ENCODE measurements at regions not wholly inside any gene's neighbourhood (a gene's known extent, or its start where the extent isn't known, plus 50 kb on each side); places are given as distances from the start of the nearest gene placed in this dataset.
A peak's percentile ranks its signal among the peaks of the same experiment; 100 is the strongest.
"Not testable (repeated sequence)": the region's sequence is repeated elsewhere in the genome, so short reads cannot be mapped to it uniquely, and the experiment has no call there.

- no peaks in the 10 kb centered on the region for H3K9me3 Mint-ChIP-seq
- H3K4me1 Mint-ChIP-seq: peaks cover 16% of the 10 kb centered on the region
- H3K36me3 Mint-ChIP-seq: no peaks in the 10 kb centered on the region
- H3K27me3 Mint-ChIP-seq: no peaks in the 10 kb centered on the region
- H3K27ac Mint-ChIP-seq: no peak overlapping the region
- no peak for ATAC-seq
- no peak overlapping the region for H3K4me3 Mint-ChIP-seq
Measured at GRCh38 chr11:95412074-95412473, 181.1 kb upstream of the SESN3 start.

GRCh38 chr11:95410707-95411106 lies 179.7 kb upstream of the SESN3 start:
- not testable (repeated sequence) for H3K27ac Mint-ChIP-seq, H3K36me3 Mint-ChIP-seq, H3K27me3 Mint-ChIP-seq, H3K4me3 Mint-ChIP-seq, H3K9me3 Mint-ChIP-seq, ATAC-seq
- peaks cover 16% of the 10 kb centered on the region for H3K4me1 Mint-ChIP-seq

- Mint-ChIP-seq H3K9me3 (peaks cover 3% of the 10 kb centered on the region), H3K4me1 (peaks cover 28% of the 10 kb centered on the region), H3K36me3 (no peaks in the 10 kb centered on the region), H3K27ac (no peak overlapping the region), H3K4me3 (no peak overlapping the region), H3K27me3 (no peaks in the 10 kb centered on the region)
- ATAC-seq: no peak
Measured at GRCh38 chr11:95406271-95406670, 175.3 kb upstream of the SESN3 start.

- H3K27me3 Mint-ChIP-seq: no peaks in the 10 kb centered on the region
- peak; percentile 70 for ATAC-seq
- H3K9me3 Mint-ChIP-seq: peaks cover 3% of the 10 kb centered on the region
- peak overlapping the region; percentile 46 for H3K27ac Mint-ChIP-seq
- no peaks in the 10 kb centered on the region for H3K36me3 Mint-ChIP-seq
- peaks cover 14% of the 10 kb centered on the region for H3K4me1 Mint-ChIP-seq
- no peak overlapping the region for H3K4me3 Mint-ChIP-seq
Measured at GRCh38 chr11:95404370-95404769, 173.4 kb upstream of the SESN3 start.

GRCh38 chr11:95398437-95399112 lies 167.6 kb upstream of the SESN3 start:
- no peak for ATAC-seq
- peaks cover 5% of the 10 kb centered on the region for H3K9me3 Mint-ChIP-seq
- no peak overlapping the region for H3K27ac Mint-ChIP-seq
- H3K4me3 Mint-ChIP-seq: no peak overlapping the region
- H3K4me1 Mint-ChIP-seq: peaks cover 13% of the 10 kb centered on the region
- H3K27me3 Mint-ChIP-seq: no peaks in the 10 kb centered on the region
- H3K36me3 Mint-ChIP-seq: peaks cover 7% of the 10 kb centered on the region

- ATAC-seq: no peak
- H3K4me1 Mint-ChIP-seq: peaks cover 7% of the 10 kb centered on the region
- no peak overlapping the region for H3K27ac Mint-ChIP-seq
- peaks cover 7% of the 10 kb centered on the region for H3K36me3 Mint-ChIP-seq
- peaks cover 2% of the 10 kb centered on the region for H3K9me3 Mint-ChIP-seq
- H3K27me3 Mint-ChIP-seq: no peaks in the 10 kb centered on the region
- no peak overlapping the region for H3K4me3 Mint-ChIP-seq
Measured at GRCh38 chr11:95392644-95393043, 161.6 kb upstream of the SESN3 start.

GRCh38 chr11:95389427-95389826 lies 158.4 kb upstream of the SESN3 start:
- Mint-ChIP-seq H3K27me3 (no peaks in the 10 kb centered on the region), H3K4me3 (no peak overlapping the region), H3K4me1 (peaks cover 10% of the 10 kb centered on the region), H3K9me3 (no peaks in the 10 kb centered on the region), H3K36me3 (no peaks in the 10 kb centered on the region), H3K27ac (peak overlapping the region; percentile 2)
- no peak for ATAC-seq

GRCh38 chr11:95388086-95388485 lies 157.1 kb upstream of the SESN3 start:
- Mint-ChIP-seq H3K4me1 (peaks cover 6% of the 10 kb centered on the region), H3K27ac (no peak overlapping the region), H3K27me3 (no peaks in the 10 kb centered on the region), H3K36me3 (no peaks in the 10 kb centered on the region), H3K9me3 (no peaks in the 10 kb centered on the region), H3K4me3 (no peak overlapping the region)
- ATAC-seq: no peak

GRCh38 chr11:95387325-95387724 lies 156.3 kb upstream of the SESN3 start:
- Mint-ChIP-seq H3K4me3 (no peak overlapping the region), H3K36me3 (no peaks in the 10 kb centered on the region), H3K27ac (no peak overlapping the region), H3K27me3 (no peaks in the 10 kb centered on the region), H3K4me1 (peaks cover 6% of the 10 kb centered on the region), H3K9me3 (no peaks in the 10 kb centered on the region)
- no peak for ATAC-seq

- peaks cover 10% of the 10 kb centered on the region for H3K4me1 Mint-ChIP-seq
- H3K9me3 Mint-ChIP-seq: no peaks in the 10 kb centered on the region
- no peak for ATAC-seq
- H3K27me3 Mint-ChIP-seq: no peaks in the 10 kb centered on the region
- no peak overlapping the region for H3K4me3 Mint-ChIP-seq
- H3K27ac Mint-ChIP-seq: no peak overlapping the region
- H3K36me3 Mint-ChIP-seq: no peaks in the 10 kb centered on the region
Measured at GRCh38 chr11:95385577-95385976, 154.6 kb upstream of the SESN3 start.

GRCh38 chr11:95379479-95379878 lies 148.5 kb upstream of the SESN3 start:
- no peak for ATAC-seq
- no peak overlapping the region for H3K4me3 Mint-ChIP-seq
- H3K27ac Mint-ChIP-seq: no peak overlapping the region
- H3K9me3 Mint-ChIP-seq: no peaks in the 10 kb centered on the region
- H3K4me1 Mint-ChIP-seq: peaks cover 14% of the 10 kb centered on the region
- no peaks in the 10 kb centered on the region for H3K27me3 Mint-ChIP-seq
- no peaks in the 10 kb centered on the region for H3K36me3 Mint-ChIP-seq

GRCh38 chr11:95378789-95379188 lies 147.8 kb upstream of the SESN3 start:
- H3K36me3 Mint-ChIP-seq: no peaks in the 10 kb centered on the region
- H3K27me3 Mint-ChIP-seq: no peaks in the 10 kb centered on the region

GRCh38 chr11:95378111-95378510 lies 147.1 kb upstream of the SESN3 start:
- Mint-ChIP-seq H3K9me3 (no peaks in the 10 kb centered on the region), H3K27ac (no peak overlapping the region), H3K27me3 (no peaks in the 10 kb centered on the region), H3K36me3 (no peaks in the 10 kb centered on the region), H3K4me1 (peaks cover 14% of the 10 kb centered on the region), H3K4me3 (no peak overlapping the region)
- ATAC-seq: no peak

More at GRCh38 chr11:95378789-95379188, 147.8 kb upstream of the SESN3 start:
- Mint-ChIP-seq H3K4me1 (peaks cover 14% of the 10 kb centered on the region), H3K27ac (no peak overlapping the region), H3K4me3 (no peak overlapping the region), H3K9me3 (no peaks in the 10 kb centered on the region)
- ATAC-seq: no peak

- H3K4me1 Mint-ChIP-seq: peaks cover 20% of the 10 kb centered on the region
- H3K4me3 Mint-ChIP-seq: no peak overlapping the region
- no peaks in the 10 kb centered on the region for H3K27me3 Mint-ChIP-seq
- no peaks in the 10 kb centered on the region for H3K9me3 Mint-ChIP-seq
- H3K27ac Mint-ChIP-seq: no peak overlapping the region
- no peaks in the 10 kb centered on the region for H3K36me3 Mint-ChIP-seq
- ATAC-seq: no peak
Measured at GRCh38 chr11:95375886-95376285, 144.9 kb upstream of the SESN3 start.

GRCh38 chr11:95375451-95375850 lies 144.4 kb upstream of the SESN3 start:
- Mint-ChIP-seq H3K9me3 (no peaks in the 10 kb centered on the region), H3K4me3 (no peak overlapping the region), H3K36me3 (no peaks in the 10 kb centered on the region), H3K27me3 (no peaks in the 10 kb centered on the region), H3K27ac (no peak overlapping the region), H3K4me1 (peaks cover 15% of the 10 kb centered on the region)
- ATAC-seq: no peak

GRCh38 chr11:95374105-95374504 lies 143.1 kb upstream of the SESN3 start:
- Mint-ChIP-seq H3K27me3 (no peaks in the 10 kb centered on the region), H3K4me1 (peaks cover 12% of the 10 kb centered on the region)

More at GRCh38 chr11:95374105-95374504, 143.1 kb upstream of the SESN3 start:
- Mint-ChIP-seq H3K4me3 (no peak overlapping the region), H3K9me3 (no peaks in the 10 kb centered on the region), H3K36me3 (no peaks in the 10 kb centered on the region), H3K27ac (no peak overlapping the region)
- ATAC-seq: no peak

All from stimulated activated memory B cell treated with anti-CD40 and anti-IgM and Interleukin-4, amounts not matched to agents 10 μg/mL and 1 μg/mL and 100 μg/mL, for 72 hours (primary cell).